Neural cell (in vitro differentiated cells): ENCODE measurements at regions not wholly inside any gene's neighbourhood (a gene's known extent, or its start where the extent isn't known, plus 50 kb on each side); places are given as distances from the start of the nearest gene placed in this dataset.

Experiments used
- H2AFZ ChIP-seq: fragments of 200-600, 300-800 bp; sonication (generic), shearing (Covaris generic); 2 replicates; pipeline ENCODE4 v1.6.0; 2014; ENCODE audit warnings: low read depth, mild to moderate bottlenecking, antibody characterized with exemption, low read length, moderate library complexity
- H3F3A ChIP-seq: fragments of 200-600 bp; shearing (Covaris generic); 2 replicates; pipeline ENCODE4 v1.6.1; 2016; ENCODE audit warnings: mild to moderate bottlenecking, moderate library complexity, mixed read lengths, antibody characterized with exemption, low read length; ENCODE audit not compliant: insufficient read depth, poor library complexity, severe bottlenecking
- H3K27ac ChIP-seq: fragments of 200-600, 300-800 bp; sonication (generic), shearing (Covaris generic); 2 replicates; pipeline ENCODE4 v1.5.1; 2014; ENCODE audit warnings: mild to moderate bottlenecking, low read length, moderate library complexity
- H3K27me3 ChIP-seq: fragments of 300-800, 200-600 bp; sonication (generic), shearing (Covaris generic); 2 replicates; pipeline ENCODE4 v1.6.0; 2014; ENCODE audit warnings: mild to moderate bottlenecking, low read depth, low read length, moderate library complexity; ENCODE audit not compliant: insufficient read depth
- H3K36me3 ChIP-seq: fragments of 300-800, 200-600 bp; sonication (generic), shearing (Covaris generic); 2 replicates; pipeline ENCODE4 v1.5.1; 2014; ENCODE audit warnings: mild to moderate bottlenecking, antibody characterized with exemption, low read length, moderate library complexity; ENCODE audit not compliant: insufficient read depth
- H3K4me2 ChIP-seq: fragments of 300-800, 200-600 bp; sonication (generic), shearing (Covaris generic); 2 replicates; pipeline ENCODE4 v1.6.0; 2014; ENCODE audit warnings: mild to moderate bottlenecking, low read length
- H3K4me3 ChIP-seq: fragments of 300-800, 200-600 bp; sonication (generic), shearing (Covaris generic); 2 replicates; pipeline ENCODE4 v1.5.1; 2014; ENCODE audit warnings: mild to moderate bottlenecking, low read length, moderate library complexity
- H3K79me2 ChIP-seq: fragments of 200-600 bp; shearing (Covaris generic); replicated peaks from 2 replicates; pipeline ENCODE4 v1.6.0; 2014; ENCODE audit warnings: mild to moderate bottlenecking, low read length, moderate library complexity; ENCODE audit not compliant: insufficient read depth
- H3K9ac ChIP-seq: fragments of 300-800, 200-600 bp; sonication (generic), shearing (Covaris generic); 2 replicates; pipeline ENCODE4 v1.6.1; 2016; ENCODE audit warnings: mild to moderate bottlenecking, low read length, mixed read lengths
- H3K9me2 ChIP-seq: fragments of 200-600 bp; shearing (Covaris generic); 2 replicates; pipeline ENCODE4 v1.6.1; 2016; ENCODE audit warnings: mild to moderate bottlenecking, low read length, mixed read lengths; ENCODE audit not compliant: insufficient read depth
- H3K9me3 ChIP-seq: fragments of 200-600, 300-800 bp; sonication (generic), shearing (Covaris generic); 2 replicates; pipeline ENCODE4 v1.6.1; 2016; ENCODE audit warnings: mild to moderate bottlenecking, mixed run types, low read length, moderate library complexity, mixed read lengths
- H4K20me1 ChIP-seq: fragments of 200-600 bp; shearing (Covaris generic); 2 replicates; pipeline ENCODE4 v1.6.1; 2016; ENCODE audit warnings: mild to moderate bottlenecking, mixed run types; ENCODE audit not compliant: insufficient read depth
- EP300 ChIP-seq: fragments of 450-650 bp; conservative IDR thresholded peaks from 2 replicates; pipeline ENCODE4 v1.6.1; 2014; ENCODE audit warnings: antibody characterized with exemption, mild to moderate bottlenecking, moderate library complexity; ENCODE audit not compliant: poor library complexity, severe bottlenecking
- EZH2 ChIP-seq: fragments of 200-600, 300-800 bp; shearing (Covaris generic), sonication (generic); IDR thresholded peaks from 2 replicates; pipeline ENCODE4 v1.6.1; 2014; ENCODE audit warnings: antibody characterized with exemption, low read length, borderline replicate concordance, mild to moderate bottlenecking; ENCODE audit not compliant: insufficient read depth, poor library complexity, severe bottlenecking
- MXI1 ChIP-seq: fragments of 450-650 bp; conservative IDR thresholded peaks from 2 replicates; pipeline ENCODE4 v1.6.1; 2014; ENCODE audit warnings: antibody characterized with exemption, mild to moderate bottlenecking; ENCODE audit not compliant: poor library complexity, severe bottlenecking
- POLR2AphosphoS5 ChIP-seq: IDR thresholded peaks from 2 replicates; pipeline ENCODE4 v1.6.1; 2012
- RAD21 ChIP-seq: fragments of 450-650 bp; conservative IDR thresholded peaks from 2 replicates; pipeline ENCODE4 v1.6.1; 2014; ENCODE audit warnings: antibody characterized with exemption, mild to moderate bottlenecking, moderate library complexity
- SMC3 ChIP-seq: fragments of 450-650 bp; conservative IDR thresholded peaks from 2 replicates; pipeline ENCODE4 v1.6.1; 2014; ENCODE audit warnings: antibody characterized with exemption, mild to moderate bottlenecking, moderate library complexity; ENCODE audit not compliant: poor library complexity
- TAF1 ChIP-seq: IDR thresholded peaks from 2 replicates; pipeline ENCODE4 v1.6.1; 2012; ENCODE audit warnings: low read depth
- TF ChIP-seq, protein P1 (sequence below): IDR thresholded peaks from 2 replicates; pipeline ENCODE4 v1.6.1; 2012; ENCODE audit warnings: borderline replicate concordance
- TF ChIP-seq, protein P2 (sequence below): fragments of 450-650 bp; IDR thresholded peaks from 2 replicates; pipeline ENCODE4 v1.5.1; 2014; ENCODE audit warnings: antibody characterized with exemption, mild to moderate bottlenecking, moderate library complexity; ENCODE audit not compliant: poor library complexity, severe bottlenecking

DNA sequence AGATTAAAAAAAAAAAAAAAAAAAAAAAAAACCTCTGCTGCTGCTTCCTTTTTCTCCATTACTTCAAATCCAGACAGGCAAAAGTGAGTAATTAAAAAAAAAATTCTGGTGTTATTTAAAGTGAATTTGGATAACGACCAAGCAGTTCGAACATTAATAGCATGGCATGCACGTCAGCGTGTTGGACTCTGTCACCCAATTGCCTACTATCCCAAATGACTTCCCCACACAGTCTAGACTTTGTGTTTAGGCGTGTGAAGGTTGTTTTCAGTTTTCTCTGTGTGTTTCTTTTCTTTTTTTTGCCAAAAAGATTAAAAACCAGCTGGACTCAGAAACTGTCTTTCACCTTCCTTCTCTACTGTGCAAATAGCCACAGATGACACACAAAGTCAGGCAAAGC is 321.4 kb downstream of the MSX2 start:
- Histone ChIP-seq H2AFZ (no peak overlapping the region), H3K9me3 (no peaks in the 10 kb centered on the region), H4K20me1 (no peaks in the 10 kb centered on the region), H3K9me2 (no peaks in the 10 kb centered on the region), H3K36me3 (no peaks in the 10 kb centered on the region), H3K4me2 (no peak overlapping the region), H3K27me3 (no peaks in the 10 kb centered on the region), H3K9ac (no peak overlapping the region), H3F3A (no peaks in the 10 kb centered on the region), H3K27ac (no peak overlapping the region), H3K4me3 (no peak overlapping the region), H3K79me2 (no peaks in the 10 kb centered on the region)
- TF ChIP-seq POLR2AphosphoS5 (no peak), MXI1 (no peak), EP300 (no peak), RAD21 (no peak), EZH2 (no peak), TAF1 (no peak), SMC3 (no peak)
- TF ChIP-seq, protein P1, sequence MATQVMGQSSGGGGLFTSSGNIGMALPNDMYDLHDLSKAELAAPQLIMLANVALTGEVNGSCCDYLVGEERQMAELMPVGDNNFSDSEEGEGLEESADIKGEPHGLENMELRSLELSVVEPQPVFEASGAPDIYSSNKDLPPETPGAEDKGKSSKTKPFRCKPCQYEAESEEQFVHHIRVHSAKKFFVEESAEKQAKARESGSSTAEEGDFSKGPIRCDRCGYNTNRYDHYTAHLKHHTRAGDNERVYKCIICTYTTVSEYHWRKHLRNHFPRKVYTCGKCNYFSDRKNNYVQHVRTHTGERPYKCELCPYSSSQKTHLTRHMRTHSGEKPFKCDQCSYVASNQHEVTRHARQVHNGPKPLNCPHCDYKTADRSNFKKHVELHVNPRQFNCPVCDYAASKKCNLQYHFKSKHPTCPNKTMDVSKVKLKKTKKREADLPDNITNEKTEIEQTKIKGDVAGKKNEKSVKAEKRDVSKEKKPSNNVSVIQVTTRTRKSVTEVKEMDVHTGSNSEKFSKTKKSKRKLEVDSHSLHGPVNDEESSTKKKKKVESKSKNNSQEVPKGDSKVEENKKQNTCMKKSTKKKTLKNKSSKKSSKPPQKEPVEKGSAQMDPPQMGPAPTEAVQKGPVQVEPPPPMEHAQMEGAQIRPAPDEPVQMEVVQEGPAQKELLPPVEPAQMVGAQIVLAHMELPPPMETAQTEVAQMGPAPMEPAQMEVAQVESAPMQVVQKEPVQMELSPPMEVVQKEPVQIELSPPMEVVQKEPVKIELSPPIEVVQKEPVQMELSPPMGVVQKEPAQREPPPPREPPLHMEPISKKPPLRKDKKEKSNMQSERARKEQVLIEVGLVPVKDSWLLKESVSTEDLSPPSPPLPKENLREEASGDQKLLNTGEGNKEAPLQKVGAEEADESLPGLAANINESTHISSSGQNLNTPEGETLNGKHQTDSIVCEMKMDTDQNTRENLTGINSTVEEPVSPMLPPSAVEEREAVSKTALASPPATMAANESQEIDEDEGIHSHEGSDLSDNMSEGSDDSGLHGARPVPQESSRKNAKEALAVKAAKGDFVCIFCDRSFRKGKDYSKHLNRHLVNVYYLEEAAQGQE, result no peak
- TF ChIP-seq, protein P2, sequence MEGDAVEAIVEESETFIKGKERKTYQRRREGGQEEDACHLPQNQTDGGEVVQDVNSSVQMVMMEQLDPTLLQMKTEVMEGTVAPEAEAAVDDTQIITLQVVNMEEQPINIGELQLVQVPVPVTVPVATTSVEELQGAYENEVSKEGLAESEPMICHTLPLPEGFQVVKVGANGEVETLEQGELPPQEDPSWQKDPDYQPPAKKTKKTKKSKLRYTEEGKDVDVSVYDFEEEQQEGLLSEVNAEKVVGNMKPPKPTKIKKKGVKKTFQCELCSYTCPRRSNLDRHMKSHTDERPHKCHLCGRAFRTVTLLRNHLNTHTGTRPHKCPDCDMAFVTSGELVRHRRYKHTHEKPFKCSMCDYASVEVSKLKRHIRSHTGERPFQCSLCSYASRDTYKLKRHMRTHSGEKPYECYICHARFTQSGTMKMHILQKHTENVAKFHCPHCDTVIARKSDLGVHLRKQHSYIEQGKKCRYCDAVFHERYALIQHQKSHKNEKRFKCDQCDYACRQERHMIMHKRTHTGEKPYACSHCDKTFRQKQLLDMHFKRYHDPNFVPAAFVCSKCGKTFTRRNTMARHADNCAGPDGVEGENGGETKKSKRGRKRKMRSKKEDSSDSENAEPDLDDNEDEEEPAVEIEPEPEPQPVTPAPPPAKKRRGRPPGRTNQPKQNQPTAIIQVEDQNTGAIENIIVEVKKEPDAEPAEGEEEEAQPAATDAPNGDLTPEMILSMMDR, result no peak

DNA sequence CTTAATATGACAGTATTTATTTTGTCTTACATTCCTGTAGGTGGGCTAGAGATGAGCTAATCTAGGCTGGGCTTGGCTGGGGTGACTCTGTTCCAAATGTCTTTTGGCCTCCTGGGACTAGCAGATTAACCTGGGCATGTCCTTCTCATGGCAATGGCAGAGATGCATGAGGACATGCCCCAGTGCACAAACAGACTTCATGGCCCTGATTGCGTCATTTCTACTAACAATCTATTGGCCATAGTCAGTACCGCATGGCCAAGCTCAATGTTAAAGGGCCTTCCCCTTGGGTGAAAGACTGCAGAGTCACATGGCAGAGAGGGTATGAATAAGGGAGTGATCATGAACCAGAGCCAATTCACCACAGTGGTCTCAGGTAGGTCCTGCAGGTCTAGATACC is 313.4 kb downstream of the MSX2 start:
- no peaks in the 10 kb centered on the region for H3K9me3 ChIP-seq
- H3K9me2 ChIP-seq, result no peaks in the 10 kb centered on the region
- H4K20me1 ChIP-seq, result no peaks in the 10 kb centered on the region
- H3K4me2 ChIP-seq, result no peak overlapping the region
- no peaks in the 10 kb centered on the region for H3K36me3 ChIP-seq
- TF ChIP-seq EP300, result no peak
- no peak for TF ChIP-seq EZH2
- TF ChIP-seq RAD21, result no peak
- TF ChIP-seq MXI1, result no peak
- TF ChIP-seq POLR2AphosphoS5, result no peak
- TF ChIP-seq, protein P1, result no peak
- no peak for TF ChIP-seq SMC3
- no peak for TF ChIP-seq TAF1
- TF ChIP-seq, protein P2, result no peak
- no peak overlapping the region for H3K27ac ChIP-seq
- H3K9ac ChIP-seq, result no peak overlapping the region
- no peak overlapping the region for H2AFZ ChIP-seq
- H3K79me2 ChIP-seq, result no peaks in the 10 kb centered on the region
- H3F3A ChIP-seq, result no peaks in the 10 kb centered on the region
- no peak overlapping the region for H3K4me3 ChIP-seq
- no peaks in the 10 kb centered on the region for H3K27me3 ChIP-seq
